ENCODE measurements at regions not wholly inside any gene's neighbourhood (a gene's known extent, or its start where the extent isn't known, plus 50 kb on each side); places are given as distances from the start of the nearest gene placed in this dataset.

DNA sequence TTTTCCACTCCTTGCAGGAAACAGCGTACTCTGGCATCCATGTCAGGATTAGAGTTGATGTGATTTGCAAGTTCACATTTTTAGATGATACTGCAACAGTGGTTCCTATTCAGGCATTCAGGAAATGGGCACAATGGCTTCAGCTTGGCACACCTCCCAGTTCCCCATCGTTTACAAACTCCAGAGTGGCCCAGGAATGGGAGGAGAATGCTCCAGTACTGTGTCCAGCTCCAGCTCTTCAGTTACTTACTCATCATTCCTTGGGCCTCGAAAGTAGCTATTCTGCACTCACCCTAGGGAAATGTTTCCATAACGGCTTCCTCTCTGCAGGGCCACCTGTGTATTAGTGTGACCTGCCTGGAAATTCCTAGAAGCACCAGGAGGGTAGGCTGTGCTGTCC, 239.7 kb upstream of the RGS6 start:
- TF ChIP-seq, protein P1, sequence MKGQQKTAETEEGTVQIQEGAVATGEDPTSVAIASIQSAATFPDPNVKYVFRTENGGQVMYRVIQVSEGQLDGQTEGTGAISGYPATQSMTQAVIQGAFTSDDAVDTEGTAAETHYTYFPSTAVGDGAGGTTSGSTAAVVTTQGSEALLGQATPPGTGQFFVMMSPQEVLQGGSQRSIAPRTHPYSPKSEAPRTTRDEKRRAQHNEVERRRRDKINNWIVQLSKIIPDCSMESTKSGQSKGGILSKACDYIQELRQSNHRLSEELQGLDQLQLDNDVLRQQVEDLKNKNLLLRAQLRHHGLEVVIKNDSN (CRISPR knock-in tag; IDR thresholded peaks at IDR 0.05), result no peak
- no peak for TF ChIP-seq JUN (CRISPR knock-in tag; IDR thresholded peaks at IDR 0.05)
- TF ChIP-seq, protein P2, sequence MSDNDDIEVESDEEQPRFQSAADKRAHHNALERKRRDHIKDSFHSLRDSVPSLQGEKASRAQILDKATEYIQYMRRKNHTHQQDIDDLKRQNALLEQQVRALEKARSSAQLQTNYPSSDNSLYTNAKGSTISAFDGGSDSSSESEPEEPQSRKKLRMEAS (CRISPR knock-in tag; IDR thresholded peaks at IDR 0.05), result no peak

Measured in WTC11 (cell line).